IgD-negative memory B cell (primary cell): ENCODE measurements at regions not wholly inside any gene's neighbourhood (a gene's known extent, or its start where the extent isn't known, plus 50 kb on each side); places are given as distances from the start of the nearest gene placed in this dataset.

Experiments
- H3K27ac Mint-ChIP-seq, 3 donors: one replicate each; pipeline ENCODE4 v1.8.0; 2020 to 2022; ENCODE audit warnings: mild to moderate bottlenecking in 3 of 3, mixed read lengths in 3 of 3, moderate library complexity in 1 of 3
- H3K27me3 Mint-ChIP-seq: one replicate; pipeline ENCODE4 v1.8.0; 2021; ENCODE audit warnings: mixed read lengths
- H3K36me3 Mint-ChIP-seq: one replicate; pipeline ENCODE4 v1.8.0; 2020; ENCODE audit warnings: mild to moderate bottlenecking, mixed read lengths
- H3K4me1 Mint-ChIP-seq, 3 donors: one replicate each; pipeline ENCODE4 v1.8.0; 2020 to 2022; ENCODE audit warnings: mixed read lengths in 3 of 3, mild to moderate bottlenecking in 1 of 3
- H3K4me3 Mint-ChIP-seq, 4 donors: one replicate each; pipeline ENCODE4 v1.8.0; 2020 to 2022; ENCODE audit warnings: mild to moderate bottlenecking in 4 of 4, mixed read lengths in 4 of 4, moderate library complexity in 3 of 4
- H3K9me3 Mint-ChIP-seq, 3 donors: one replicate each; pipeline ENCODE4 v1.8.0; 2020 to 2021; ENCODE audit warnings: mixed read lengths in 3 of 3, mild to moderate bottlenecking in 1 of 3

DNA sequence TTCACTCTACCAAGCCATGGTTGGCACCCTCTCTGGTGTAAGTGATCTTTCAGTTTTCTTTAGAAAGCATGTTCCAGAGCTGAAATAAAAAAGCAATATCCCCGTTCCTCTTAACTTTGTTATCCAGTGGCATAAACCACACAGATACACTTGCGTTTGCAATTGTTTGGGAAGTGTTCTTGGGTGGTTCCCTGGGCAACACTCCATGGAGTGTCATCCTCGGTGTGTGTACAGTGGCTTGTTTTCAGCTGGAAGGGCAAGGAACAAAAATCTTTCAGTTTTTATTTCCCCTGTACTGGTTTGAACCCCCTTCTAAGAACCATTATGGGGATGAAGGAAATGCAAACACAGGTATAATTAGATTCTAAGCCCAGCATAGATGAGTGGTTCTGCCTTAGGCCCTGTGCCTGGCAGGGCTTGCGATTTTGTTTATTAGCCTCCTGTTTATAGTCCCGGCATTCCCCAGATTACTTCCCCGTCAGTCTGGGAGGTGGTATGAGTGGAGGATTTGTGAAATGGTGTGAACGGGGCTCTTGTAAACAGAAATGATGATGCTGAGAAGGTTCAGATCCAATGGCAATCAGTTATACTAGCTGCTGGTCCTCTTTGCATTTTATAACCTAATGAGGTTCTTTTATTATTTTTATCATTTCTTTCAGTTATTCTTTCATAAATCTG is 76.0 kb upstream of the CD180 start:
- Mint-ChIP-seq H3K36me3 (no peaks in the 10 kb centered on the region), H3K27me3 (no peaks in the 10 kb centered on the region), H3K27ac (peak overlapping the region in 1 of 3 donors; percentile 48), H3K4me3 (no peak overlapping the region), H3K9me3 (peaks cover 0 to 2% (median 1%) of the 10 kb centered on the region in 3 donors), H3K4me1 (no peaks in the 10 kb centered on the region)

DNA sequence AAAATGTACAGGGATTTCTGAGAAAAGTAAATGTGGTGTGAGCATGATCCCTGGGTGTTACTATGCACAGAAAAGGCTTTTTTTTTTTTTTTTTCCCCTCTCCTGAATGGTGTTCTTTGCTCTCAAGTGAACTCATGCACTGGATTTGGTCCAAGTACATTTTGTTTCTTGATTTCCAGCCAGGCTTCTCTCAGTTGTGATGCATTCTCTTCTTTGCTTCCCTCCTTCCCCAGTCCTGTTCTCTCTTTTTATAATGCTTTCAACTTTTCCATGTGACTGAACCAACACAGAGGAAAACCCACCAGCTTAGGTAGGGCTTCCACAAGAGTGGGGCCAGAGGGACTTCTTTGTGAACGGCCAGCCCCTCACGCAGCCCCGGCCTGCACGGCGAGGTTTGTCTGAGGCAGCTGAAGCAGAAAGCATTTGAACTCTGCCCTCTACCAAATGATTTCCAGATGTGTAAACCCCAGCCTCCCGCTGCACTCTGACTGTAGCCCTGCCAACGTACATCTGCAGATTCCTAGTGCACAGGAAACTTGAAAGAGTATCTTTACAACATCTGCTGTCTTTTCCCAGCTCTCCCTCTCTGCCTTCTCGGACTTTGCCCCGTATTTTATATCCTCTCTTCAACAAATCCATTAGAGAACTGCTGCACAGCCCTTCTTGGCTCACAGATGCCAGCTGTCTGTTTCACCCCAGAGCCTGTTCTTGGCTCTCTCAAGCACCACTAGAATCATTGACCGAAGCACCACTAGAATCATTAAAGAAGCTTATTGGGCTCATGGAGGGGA is 71.8 kb upstream of the CD180 start:
- Mint-ChIP-seq H3K27me3 (no peaks in the 10 kb centered on the region), H3K36me3 (no peaks in the 10 kb centered on the region), H3K4me1 (no peaks in the 10 kb centered on the region), H3K4me3 (no peak overlapping the region), H3K9me3 (peaks cover 0 to under 1% (median 0%) of the 10 kb centered on the region in 3 donors), H3K27ac (no peak overlapping the region)

DNA sequence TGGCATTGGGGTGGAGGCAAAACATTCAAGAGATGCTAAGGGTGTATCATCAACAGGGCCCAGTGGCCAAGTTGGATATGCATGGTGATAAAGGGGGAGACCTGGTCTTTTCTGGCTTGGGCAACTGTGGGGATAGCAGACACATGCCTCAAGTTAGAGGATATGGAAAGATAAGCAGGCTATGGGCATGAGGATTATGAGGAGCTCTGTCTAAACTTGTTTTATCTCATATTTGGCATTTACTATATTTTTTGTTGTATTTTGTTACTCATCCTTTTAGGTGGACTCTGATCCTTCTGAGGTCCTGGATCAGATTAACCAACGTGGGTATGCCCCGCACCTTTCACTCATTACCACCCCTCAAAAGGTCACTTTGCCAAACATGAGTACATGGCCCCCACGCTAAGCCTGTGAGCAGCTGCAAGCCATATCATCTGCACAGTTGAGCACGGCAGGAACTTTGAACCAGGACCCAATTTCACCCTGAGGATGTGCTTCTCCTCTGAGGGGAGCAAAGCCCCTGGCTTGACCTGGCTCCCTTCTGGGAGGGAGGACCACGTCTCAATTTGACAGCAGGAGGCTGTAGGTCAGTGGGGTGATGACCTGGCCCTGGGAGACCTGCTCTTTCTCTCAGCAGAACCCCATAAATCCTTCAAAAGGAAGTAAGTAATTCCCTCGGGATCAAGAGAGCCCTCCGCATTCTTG is 71.1 kb upstream of the CD180 start:
- H3K4me1 Mint-ChIP-seq = no peaks in the 10 kb centered on the region
- no peak overlapping the region for H3K27ac Mint-ChIP-seq
- no peaks in the 10 kb centered on the region for H3K36me3 Mint-ChIP-seq
- H3K9me3 Mint-ChIP-seq = peaks cover 0 to 2% (median 0%) of the 10 kb centered on the region in 3 donors
- H3K4me3 Mint-ChIP-seq = no peak overlapping the region
- no peaks in the 10 kb centered on the region for H3K27me3 Mint-ChIP-seq

DNA sequence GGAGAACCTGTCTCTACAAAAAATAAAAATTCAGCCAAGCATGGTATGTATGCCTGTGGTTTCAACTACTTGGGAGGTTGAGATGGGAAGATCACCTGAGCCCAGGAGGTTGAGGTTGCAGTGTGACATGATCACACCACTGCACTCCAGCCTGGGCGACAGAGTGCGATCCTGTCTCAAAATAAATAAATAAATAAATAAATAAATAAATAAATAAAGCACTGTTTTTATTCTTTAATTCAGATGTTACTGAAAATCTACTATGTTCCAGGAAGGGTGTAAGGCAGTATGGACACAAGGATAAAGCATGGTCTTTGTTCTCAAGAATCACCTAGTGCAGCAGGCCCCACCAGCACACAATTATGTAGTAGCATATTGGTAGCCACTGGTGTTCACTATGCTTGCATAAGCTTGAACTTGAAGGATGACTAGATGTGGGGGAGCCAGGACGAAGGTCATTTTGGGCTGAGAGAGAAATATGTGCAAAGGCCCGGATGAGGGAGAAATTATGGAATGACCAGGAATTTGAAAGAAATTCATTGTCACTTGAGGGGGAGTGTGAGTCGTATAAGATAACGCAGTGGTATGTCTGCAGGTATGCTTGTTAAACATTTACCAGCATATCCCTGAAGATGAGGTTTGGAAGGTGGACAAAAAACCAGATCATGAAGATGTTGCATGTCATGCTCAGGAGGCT is 70.2 kb upstream of the CD180 start:
- Mint-ChIP-seq H3K9me3 (peaks cover 0 to 2% (median 0%) of the 10 kb centered on the region in 3 donors), H3K36me3 (no peaks in the 10 kb centered on the region), H3K4me1 (no peaks in the 10 kb centered on the region), H3K4me3 (no peak overlapping the region), H3K27ac (no peak overlapping the region), H3K27me3 (no peaks in the 10 kb centered on the region)

DNA sequence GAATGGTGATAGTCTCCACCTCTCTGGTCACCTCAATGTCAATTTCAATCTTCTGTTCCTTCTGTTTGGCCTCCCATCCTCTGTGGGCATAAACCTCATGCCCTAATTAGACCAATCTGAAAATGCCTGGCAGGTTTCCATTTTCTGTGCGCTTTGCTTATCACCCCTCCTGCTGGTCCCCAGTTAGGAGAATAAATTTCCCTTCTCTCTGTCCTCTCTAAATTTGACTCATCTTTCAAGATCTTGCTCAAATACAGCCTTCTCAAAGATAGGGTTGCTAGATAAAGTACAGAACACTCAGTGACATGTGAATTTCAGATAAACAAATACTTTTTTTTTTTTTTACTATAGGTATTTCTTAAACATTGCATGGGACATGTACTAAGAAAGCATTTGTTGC is 69.4 kb upstream of the CD180 start:
- H3K4me3 Mint-ChIP-seq = no peak overlapping the region
- no peak overlapping the region for H3K27ac Mint-ChIP-seq
- no peaks in the 10 kb centered on the region for H3K36me3 Mint-ChIP-seq
- peaks cover 0 to 2% (median 0%) of the 10 kb centered on the region in 3 donors for H3K9me3 Mint-ChIP-seq
- H3K27me3 Mint-ChIP-seq = no peaks in the 10 kb centered on the region
- no peaks in the 10 kb centered on the region for H3K4me1 Mint-ChIP-seq

DNA sequence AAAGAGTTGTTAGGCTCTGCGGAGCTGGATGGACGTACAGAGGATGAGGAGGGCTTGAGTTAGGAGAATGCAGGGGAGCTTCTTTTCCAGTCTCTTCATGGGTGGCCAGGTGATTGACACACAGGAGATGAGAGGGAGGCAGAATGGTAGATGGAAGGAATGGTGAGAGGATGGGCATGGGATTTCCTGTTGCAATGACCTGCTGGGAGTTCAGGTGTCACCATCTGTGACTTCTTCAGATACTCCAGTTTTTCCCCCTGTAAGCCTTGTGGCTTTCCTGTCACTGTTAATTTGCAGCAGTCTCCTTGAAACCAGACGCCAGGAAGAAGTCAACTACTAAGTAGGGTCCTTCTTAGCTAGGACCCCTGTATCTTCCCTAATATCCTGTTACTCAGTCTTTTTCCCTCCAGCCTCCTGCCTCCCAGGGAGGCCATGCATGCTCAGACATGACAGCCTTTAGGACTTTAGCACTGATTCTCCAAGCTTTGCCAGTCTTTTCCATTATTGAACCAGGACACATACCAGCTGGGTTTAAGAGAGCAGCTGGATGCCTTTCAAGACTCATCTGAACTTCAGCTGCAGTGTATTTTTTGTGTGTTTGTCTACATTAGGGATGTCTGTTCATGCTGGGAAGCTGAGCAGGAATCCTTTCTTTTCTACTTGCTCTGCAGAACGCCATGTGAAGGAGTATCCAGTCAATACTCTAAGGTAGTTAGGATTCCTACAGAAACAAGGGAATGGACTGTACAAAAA is 67.2 kb upstream of the CD180 start:
- Mint-ChIP-seq H3K9me3 (peaks cover 0 to 2% (median 0%) of the 10 kb centered on the region in 3 donors), H3K27ac (no peak overlapping the region), H3K4me3 (no peak overlapping the region), H3K27me3 (no peaks in the 10 kb centered on the region), H3K36me3 (no peaks in the 10 kb centered on the region), H3K4me1 (no peaks in the 10 kb centered on the region)

DNA sequence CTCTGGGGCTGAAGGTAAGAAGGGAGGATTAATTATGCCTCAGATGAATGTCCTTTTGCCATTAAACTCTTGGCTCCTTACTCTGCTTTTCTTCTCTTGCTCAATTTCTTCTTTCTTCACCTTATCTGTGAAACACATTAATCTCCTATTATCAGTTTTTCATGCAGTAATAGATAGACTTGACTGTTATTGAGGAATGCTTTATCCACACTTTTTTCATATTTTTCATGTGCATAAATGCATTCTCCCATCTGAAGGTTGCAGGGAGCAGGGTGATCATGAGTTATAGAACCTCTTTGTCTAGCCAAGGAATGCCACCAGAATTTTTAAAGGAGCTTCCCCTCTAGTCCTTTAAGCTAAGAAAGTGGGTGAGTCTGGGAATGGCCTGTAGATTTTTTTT is 66.4 kb upstream of the CD180 start:
- no peaks in the 10 kb centered on the region for H3K27me3 Mint-ChIP-seq
- H3K27ac Mint-ChIP-seq = no peak overlapping the region
- no peaks in the 10 kb centered on the region for H3K36me3 Mint-ChIP-seq
- no peak overlapping the region for H3K4me3 Mint-ChIP-seq
- peaks cover 0 to 2% (median 0%) of the 10 kb centered on the region in 3 donors for H3K9me3 Mint-ChIP-seq
- H3K4me1 Mint-ChIP-seq = no peaks in the 10 kb centered on the region

DNA sequence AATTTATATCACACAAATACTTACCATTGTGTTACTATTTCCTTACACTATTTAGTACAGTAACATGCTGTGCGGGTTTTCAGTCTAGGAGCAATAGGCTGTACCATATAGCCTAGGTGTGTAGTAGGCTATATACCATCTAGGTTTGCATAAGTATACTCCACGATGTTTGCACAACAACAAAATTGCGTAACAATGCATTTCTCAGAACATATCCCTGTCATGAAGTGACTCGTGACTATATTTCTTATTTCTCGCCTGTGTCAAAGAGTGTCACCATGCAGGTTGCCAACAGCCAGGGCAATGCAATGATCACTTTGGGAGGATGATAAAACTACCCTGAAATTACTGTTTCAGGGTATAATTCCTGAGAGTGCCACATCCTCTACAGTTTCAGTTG is 65.6 kb upstream of the CD180 start:
- Mint-ChIP-seq H3K27me3 (no peaks in the 10 kb centered on the region), H3K9me3 (peaks cover 0 to 2% (median 0%) of the 10 kb centered on the region in 3 donors), H3K27ac (no peak overlapping the region), H3K4me3 (no peak overlapping the region), H3K4me1 (no peaks in the 10 kb centered on the region), H3K36me3 (peaks cover 6% of the 10 kb centered on the region)

DNA sequence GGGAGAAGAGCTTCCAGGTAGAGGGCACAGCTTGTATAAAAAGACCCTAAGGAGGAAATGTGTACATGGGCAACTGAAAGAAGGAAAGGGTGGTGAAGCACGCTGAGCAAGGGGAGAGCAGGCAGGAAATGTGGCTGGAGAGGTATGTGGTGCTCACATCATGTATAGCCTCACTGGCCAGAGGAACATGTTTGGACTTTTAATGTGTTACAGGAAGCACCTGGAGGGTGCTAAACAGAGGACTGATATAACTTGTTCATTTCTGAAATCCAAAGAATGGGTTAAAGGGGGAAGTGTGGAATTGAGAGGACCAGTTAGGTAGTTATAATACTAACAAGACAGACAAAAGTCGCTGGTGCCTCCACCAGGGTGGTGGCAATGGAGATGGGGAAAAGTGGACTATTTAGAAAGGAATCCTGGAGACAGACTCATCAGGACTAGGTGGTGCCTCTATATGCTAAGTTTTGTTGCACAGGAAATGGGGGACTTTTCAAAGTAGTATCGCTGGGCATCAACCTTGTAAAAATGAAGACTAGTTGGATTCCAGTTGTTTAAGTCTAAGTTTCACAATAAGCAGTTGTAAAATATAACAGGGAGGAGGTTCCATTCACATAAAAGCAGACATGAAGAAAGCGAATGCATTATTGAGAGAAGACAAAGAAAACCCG is 63.1 kb upstream of the CD180 start:
- H3K9me3 Mint-ChIP-seq = peaks cover 0 to 2% (median 0%) of the 10 kb centered on the region in 3 donors
- H3K27me3 Mint-ChIP-seq = no peaks in the 10 kb centered on the region
- no peaks in the 10 kb centered on the region for H3K4me1 Mint-ChIP-seq
- H3K36me3 Mint-ChIP-seq = peaks cover 6% of the 10 kb centered on the region
- no peak overlapping the region for H3K4me3 Mint-ChIP-seq
- H3K27ac Mint-ChIP-seq = no peak overlapping the region

DNA sequence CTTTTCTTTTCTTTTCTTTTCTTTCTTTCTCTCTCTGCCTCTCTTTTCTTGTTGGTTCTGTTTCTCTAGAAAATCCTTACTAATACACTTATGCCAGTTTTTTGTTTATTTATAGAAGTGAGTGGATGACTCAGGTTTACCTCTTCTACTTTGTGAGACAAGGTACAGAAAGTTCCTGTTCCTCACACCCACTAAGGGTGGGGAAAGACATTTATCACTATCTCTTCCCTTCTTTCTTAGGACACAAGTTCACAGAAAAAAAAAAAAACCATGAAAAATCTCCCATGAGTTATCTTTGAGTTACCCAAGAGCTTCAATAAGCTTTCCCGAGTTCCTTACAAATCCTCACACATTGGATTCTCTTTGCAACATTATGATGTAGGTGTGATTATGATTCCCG is 60.9 kb upstream of the CD180 start:
- H3K4me3 Mint-ChIP-seq = no peak overlapping the region
- H3K27ac Mint-ChIP-seq = no peak overlapping the region
- no peaks in the 10 kb centered on the region for H3K4me1 Mint-ChIP-seq
- no peaks in the 10 kb centered on the region for H3K27me3 Mint-ChIP-seq
- peaks cover 6% of the 10 kb centered on the region for H3K36me3 Mint-ChIP-seq
- no peaks in the 10 kb centered on the region for H3K9me3 Mint-ChIP-seq

DNA sequence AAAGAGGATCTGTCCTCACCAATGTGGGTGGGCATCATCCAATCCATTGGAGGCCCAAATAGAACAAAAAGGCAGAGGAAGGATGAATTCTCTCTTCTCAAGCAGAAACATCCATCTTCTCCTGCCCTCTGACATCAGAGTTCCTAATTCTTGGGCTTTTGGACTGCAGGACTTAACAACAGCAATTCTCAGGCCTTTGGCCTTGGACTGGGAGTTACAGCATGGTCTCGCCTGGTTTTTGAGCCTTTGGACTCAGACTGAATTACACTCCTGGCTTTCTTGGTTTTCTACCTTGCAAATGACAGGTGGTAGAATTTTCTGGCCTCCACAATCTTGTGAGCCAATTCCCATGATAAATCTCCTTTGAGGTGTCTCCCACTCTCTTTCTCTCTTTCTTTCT is 60.5 kb upstream of the CD180 start:
- no peak overlapping the region for H3K4me3 Mint-ChIP-seq
- H3K27ac Mint-ChIP-seq = no peak overlapping the region
- H3K27me3 Mint-ChIP-seq = no peaks in the 10 kb centered on the region
- H3K36me3 Mint-ChIP-seq = peaks cover 6% of the 10 kb centered on the region
- H3K4me1 Mint-ChIP-seq = no peaks in the 10 kb centered on the region
- H3K9me3 Mint-ChIP-seq = peaks cover 0 to 2% (median 0%) of the 10 kb centered on the region in 3 donors

DNA sequence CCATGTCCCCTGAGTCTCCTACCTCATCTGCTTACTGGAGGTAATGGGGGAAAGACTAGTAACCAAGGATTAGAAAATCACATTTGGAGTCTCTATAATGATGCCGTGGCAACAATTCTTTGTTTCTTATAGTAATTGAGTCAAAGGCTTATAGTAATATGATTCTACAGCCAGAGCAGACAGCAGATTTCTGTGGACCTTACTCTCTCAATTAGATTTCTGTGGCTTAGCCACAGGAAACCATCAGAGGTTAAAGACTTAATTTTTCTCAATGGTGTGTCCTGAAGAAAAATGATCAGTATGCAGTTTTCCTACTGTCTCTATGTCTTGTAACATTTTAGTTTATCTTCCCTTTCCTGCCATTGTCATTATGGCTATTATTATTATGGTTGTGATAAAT is 59.3 kb upstream of the CD180 start:
- H3K27ac Mint-ChIP-seq = no peak overlapping the region
- H3K27me3 Mint-ChIP-seq = no peaks in the 10 kb centered on the region
- H3K9me3 Mint-ChIP-seq = peaks cover 0 to 2% (median 0%) of the 10 kb centered on the region in 3 donors
- H3K36me3 Mint-ChIP-seq = peaks cover 6% of the 10 kb centered on the region
- no peak overlapping the region for H3K4me3 Mint-ChIP-seq
- no peaks in the 10 kb centered on the region for H3K4me1 Mint-ChIP-seq

DNA sequence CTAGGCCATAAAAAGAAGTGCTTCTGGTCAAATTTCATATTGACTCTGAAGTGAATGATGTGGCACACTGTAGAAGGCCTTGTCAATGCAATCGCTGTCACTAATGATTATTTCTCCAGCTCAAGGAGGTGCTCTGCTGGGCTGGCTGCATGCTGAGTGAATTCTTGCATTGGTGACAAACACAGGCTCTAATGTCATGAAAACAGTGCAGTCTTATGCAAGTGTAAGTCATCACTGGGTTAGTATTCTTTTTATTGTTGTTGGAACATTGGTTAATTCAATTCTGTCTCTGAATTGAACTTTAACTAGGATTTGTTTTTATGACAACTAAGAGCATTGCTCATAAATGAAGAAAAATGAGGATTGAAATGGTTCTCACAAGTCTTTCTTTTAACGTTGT is 57.3 kb upstream of the CD180 start:
- Mint-ChIP-seq H3K27me3 (no peaks in the 10 kb centered on the region), H3K4me1 (no peaks in the 10 kb centered on the region), H3K27ac (no peak overlapping the region), H3K36me3 (peaks cover 6% of the 10 kb centered on the region), H3K4me3 (no peak overlapping the region), H3K9me3 (peaks cover 0 to 2% (median 0%) of the 10 kb centered on the region in 3 donors)

DNA sequence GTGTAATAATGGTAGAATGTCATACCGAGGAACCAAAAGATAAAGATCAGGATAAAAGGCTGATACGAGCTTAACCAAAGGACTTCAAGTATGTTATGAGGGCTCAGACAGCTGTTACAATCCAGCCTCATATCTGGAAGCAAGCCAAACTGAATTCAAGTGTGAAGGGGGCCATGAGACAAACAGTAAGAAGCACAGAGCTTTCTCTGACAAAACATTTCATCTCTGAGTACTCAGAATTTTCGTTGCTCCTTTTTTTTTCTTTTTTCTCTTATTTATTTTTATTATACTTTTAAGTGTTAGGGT is 52.9 kb upstream of the CD180 start:
- Mint-ChIP-seq H3K27me3 (no peaks in the 10 kb centered on the region), H3K27ac (no peak overlapping the region), H3K4me1 (peaks cover 0 to 2% (median 0%) of the 10 kb centered on the region in 3 donors), H3K9me3 (peaks cover 0 to 2% (median 0%) of the 10 kb centered on the region in 3 donors), H3K36me3 (no peaks in the 10 kb centered on the region), H3K4me3 (no peak overlapping the region)
